ENCODE measurements at regions not wholly inside any gene's neighbourhood (a gene's known extent, or its start where the extent isn't known, plus 50 kb on each side); places are given as distances from the start of the nearest gene placed in this dataset.

- H3K79me2 ChIP-seq (ENCODE audit: control insufficient read depth, low read length): no peaks in the 10 kb centered on the region
Measured at GRCh38 chr2:2536416-2537056, 205.5 kb upstream of the MYT1L start.

DNA sequence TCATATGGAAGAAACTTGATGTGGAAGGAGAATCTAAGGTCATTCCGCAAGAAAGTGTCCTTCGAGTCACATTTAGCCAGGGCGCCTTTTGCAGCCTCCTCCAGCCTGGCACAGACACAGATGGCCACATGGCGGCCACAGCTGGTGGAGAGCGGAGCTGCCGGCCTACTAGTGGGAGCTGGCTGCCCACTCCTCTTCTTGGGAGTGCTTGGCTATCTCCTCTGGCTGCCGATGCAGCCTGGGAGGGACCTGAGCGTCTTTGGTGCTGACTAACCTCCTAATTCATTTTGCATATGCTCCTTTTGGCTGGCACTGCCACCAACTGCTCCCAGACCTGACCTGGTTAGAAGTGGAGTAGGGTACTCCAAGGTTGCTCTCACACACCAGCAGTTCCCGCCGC is 199.3 kb upstream of the MYT1L start:
- H3K4me1 ChIP-seq (ENCODE audit: control insufficient read depth, low read length): no peaks in the 10 kb centered on the region
- no peaks in the 10 kb centered on the region for H3K27me3 ChIP-seq (ENCODE audit: control insufficient read depth, low read length)
- TF ChIP-seq EZH2phosphoT487 (IDR thresholded peaks at IDR 0.05; ENCODE audit: borderline replicate concordance, low read length): no peak
- TF ChIP-seq, protein P1, sequence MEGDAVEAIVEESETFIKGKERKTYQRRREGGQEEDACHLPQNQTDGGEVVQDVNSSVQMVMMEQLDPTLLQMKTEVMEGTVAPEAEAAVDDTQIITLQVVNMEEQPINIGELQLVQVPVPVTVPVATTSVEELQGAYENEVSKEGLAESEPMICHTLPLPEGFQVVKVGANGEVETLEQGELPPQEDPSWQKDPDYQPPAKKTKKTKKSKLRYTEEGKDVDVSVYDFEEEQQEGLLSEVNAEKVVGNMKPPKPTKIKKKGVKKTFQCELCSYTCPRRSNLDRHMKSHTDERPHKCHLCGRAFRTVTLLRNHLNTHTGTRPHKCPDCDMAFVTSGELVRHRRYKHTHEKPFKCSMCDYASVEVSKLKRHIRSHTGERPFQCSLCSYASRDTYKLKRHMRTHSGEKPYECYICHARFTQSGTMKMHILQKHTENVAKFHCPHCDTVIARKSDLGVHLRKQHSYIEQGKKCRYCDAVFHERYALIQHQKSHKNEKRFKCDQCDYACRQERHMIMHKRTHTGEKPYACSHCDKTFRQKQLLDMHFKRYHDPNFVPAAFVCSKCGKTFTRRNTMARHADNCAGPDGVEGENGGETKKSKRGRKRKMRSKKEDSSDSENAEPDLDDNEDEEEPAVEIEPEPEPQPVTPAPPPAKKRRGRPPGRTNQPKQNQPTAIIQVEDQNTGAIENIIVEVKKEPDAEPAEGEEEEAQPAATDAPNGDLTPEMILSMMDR (IDR thresholded peaks at IDR 0.05; ENCODE audit: low read depth, low read length, poor library complexity, severe bottlenecking): no peak
- H3K4me3 ChIP-seq (ENCODE audit: low read length): no peak overlapping the region
- no peaks in the 10 kb centered on the region for H3K9me3 ChIP-seq (ENCODE audit: control insufficient read depth, insufficient read depth, low read length)
- no peaks in the 10 kb centered on the region for H3K36me3 ChIP-seq (ENCODE audit: control insufficient read depth, low read length)
- H3F3A ChIP-seq (ENCODE audit: control insufficient read depth, insufficient read depth): no peaks in the 10 kb centered on the region
- no peaks in the 10 kb centered on the region for H3K79me2 ChIP-seq (ENCODE audit: control insufficient read depth, low read length)
- H3K4me2 ChIP-seq (ENCODE audit: low read length): no peak overlapping the region
- H4K20me1 ChIP-seq (ENCODE audit: control insufficient read depth, insufficient read depth, low read depth, low read length): no peaks in the 10 kb centered on the region
- H3K9me2 ChIP-seq (replicated peaks; ENCODE audit: control insufficient read depth, low read length): no peaks in the 10 kb centered on the region
- no peak overlapping the region for H3K27ac ChIP-seq (ENCODE audit: low read depth, low read length)

More at GRCh38 chr2:2536416-2537056, 205.5 kb upstream of the MYT1L start:
- Histone ChIP-seq H3K4me3 (ENCODE audit: low read length) (no peak overlapping the region), H3K9me2 (replicated peaks; ENCODE audit: control insufficient read depth, low read length) (no peaks in the 10 kb centered on the region), H3K9me3 (ENCODE audit: control insufficient read depth, insufficient read depth, low read length) (no peaks in the 10 kb centered on the region), H3K4me1 (ENCODE audit: control insufficient read depth, low read length) (no peaks in the 10 kb centered on the region), H3K27me3 (ENCODE audit: control insufficient read depth, low read length) (no peaks in the 10 kb centered on the region), H3K36me3 (ENCODE audit: control insufficient read depth, low read length) (no peaks in the 10 kb centered on the region), H4K20me1 (ENCODE audit: control insufficient read depth, insufficient read depth, low read depth, low read length) (no peaks in the 10 kb centered on the region), H3K4me2 (ENCODE audit: low read length) (no peak overlapping the region), H3F3A (ENCODE audit: control insufficient read depth, insufficient read depth) (no peaks in the 10 kb centered on the region), H3K27ac (ENCODE audit: low read depth, low read length) (no peak overlapping the region)
- TF ChIP-seq, protein P1 (IDR thresholded peaks at IDR 0.05; ENCODE audit: low read depth, low read length, poor library complexity, severe bottlenecking): no peak
- TF ChIP-seq EZH2phosphoT487 (IDR thresholded peaks at IDR 0.05; ENCODE audit: borderline replicate concordance, low read length): no peak

GRCh38 chr2:2528846-2529245 is 197.8 kb upstream of the MYT1L start:
- Histone ChIP-seq H4K20me1 (ENCODE audit: control insufficient read depth, insufficient read depth, low read depth, low read length) (no peaks in the 10 kb centered on the region), H3K27ac (ENCODE audit: low read depth, low read length) (no peak overlapping the region), H3K9me2 (replicated peaks; ENCODE audit: control insufficient read depth, low read length) (no peaks in the 10 kb centered on the region), H3K36me3 (ENCODE audit: control insufficient read depth, low read length) (no peaks in the 10 kb centered on the region), H3K27me3 (ENCODE audit: control insufficient read depth, low read length) (no peaks in the 10 kb centered on the region), H3K79me2 (ENCODE audit: control insufficient read depth, low read length) (no peaks in the 10 kb centered on the region), H3K4me2 (ENCODE audit: low read length) (no peak overlapping the region), H3K4me3 (ENCODE audit: low read length) (no peak overlapping the region), H3F3A (ENCODE audit: control insufficient read depth, insufficient read depth) (no peaks in the 10 kb centered on the region), H3K9me3 (ENCODE audit: control insufficient read depth, insufficient read depth, low read length) (no peaks in the 10 kb centered on the region), H3K4me1 (ENCODE audit: control insufficient read depth, low read length) (no peaks in the 10 kb centered on the region)
- TF ChIP-seq, protein P1 (IDR thresholded peaks at IDR 0.05; ENCODE audit: low read depth, low read length, poor library complexity, severe bottlenecking): no peak
- TF ChIP-seq EZH2phosphoT487 (IDR thresholded peaks at IDR 0.05; ENCODE audit: borderline replicate concordance, low read length): no peak

Measured in DOHH2 (cell line).